HepG2 (cell line): ENCODE measurements at regions not wholly inside any gene's neighbourhood (a gene's known extent, or its start where the extent isn't known, plus 50 kb on each side); places are given as distances from the start of the nearest gene placed in this dataset.

Experiments used
- ATAC-seq: fragments of 200-7000 bp; cut with Tn5 transposase; 3 replicates; pipeline ENCODE4 v1.9.1; 2020; ENCODE audit warnings: mild to moderate bottlenecking, moderate library complexity
- BruUV-seq: library from RNA; stranded (reverse); fragments of 400-500 nt; replicated peaks from 2 replicates; lab custom pipeline; 2021; lab: Mats Ljungman, UMichigan
- CTCF ChIA-PET: fragments of 300-600 bp; formaldehyde crosslinking; extraction: SDS; loops from one replicate; lab custom pipeline; 2021; ENCODE audit warnings: low total read pairs, inconsistent platforms, low intra/inter-chr PET ratio; lab: Yijun Ruan, JAX
- POLR2A ChIA-PET: fragments of 350-600 bp; sonication (Branson Sonifier 250); formaldehyde crosslinking; loops from one replicate; lab custom pipeline; 2020; ENCODE audit warnings: antibody characterized with exemption, inconsistent platforms; lab: Yijun Ruan, JAX
- DNase-seq: peaks from one replicate; pipeline ENCODE4 v3.0.0-alpha.2; 2015; ENCODE audit warnings: low spot score
- FAIRE-seq: peaks from 3 replicates; lab custom pipeline; 2011; peaks lifted over from hg19 to GRCh38; lab: Jason Lieb, UNC
- H2AFZ ChIP-seq: one replicate; pipeline ENCODE4 v1.6.1; 2011; ENCODE audit warnings: low read length, inconsistent platforms
- H3K27ac ChIP-seq: fragments of 300-600 bp; 3 replicates; pipeline ENCODE4 v1.8.0; 2011; ENCODE audit warnings: mixed run types, mild to moderate bottlenecking, mixed read lengths, low read length, inconsistent platforms; ENCODE audit not compliant: insufficient read depth; ENCODE audit errors: extremely low read length
- H3K27me3 ChIP-seq, 2 experiments: fragments of 200-600 bp in 1 of 2; 2 replicates in 1 of 2; 3 replicates in 1 of 2; pipeline versions ENCODE4 v1.6.0 to v1.8.0; 2011; ENCODE audit warnings: low read length in 2 of 2, mild to moderate bottlenecking in 2 of 2, moderate library complexity in 2 of 2, inconsistent platforms in 1 of 2; ENCODE audit not compliant: insufficient read depth in 2 of 2, control insufficient read depth in 1 of 2
- H3K36me3 ChIP-seq, 2 experiments: fragments of 200-600 bp in 1 of 2; replicated peaks in 1 of 2; 2 replicates in 1 of 2; 3 replicates in 1 of 2; pipeline versions ENCODE4 v1.5.1 to v1.8.0; 2011; ENCODE audit warnings: low read length in 2 of 2, inconsistent platforms in 1 of 2; ENCODE audit not compliant: insufficient read depth in 2 of 2, control insufficient read depth in 1 of 2
- H3K4me1 ChIP-seq: 2 replicates; pipeline ENCODE4 v1.5.1; 2012; ENCODE audit warnings: low read length, inconsistent platforms; ENCODE audit not compliant: insufficient read depth
- H3K4me2 ChIP-seq: 2 replicates; pipeline ENCODE4 v1.6.0; 2011; ENCODE audit warnings: low read depth, low read length, inconsistent platforms
- H3K4me3 ChIP-seq, 3 experiments: fragments of 200-600 bp in 1 of 3; sonication (generic), shearing (Covaris generic) in 1 of 3; replicated peaks in 1 of 3; 2 replicates each; pipeline ENCODE4 v1.5.1; 2011 to 2016; ENCODE audit warnings: low read length in 3 of 3, inconsistent platforms in 2 of 3, low read depth in 2 of 3, mild to moderate bottlenecking in 2 of 3, control low read depth in 1 of 3, mixed read lengths in 1 of 3; ENCODE audit not compliant: insufficient read depth in 1 of 3
- H3K79me2 ChIP-seq: one replicate; pipeline ENCODE4 v1.6.1; 2011; ENCODE audit warnings: low read length, inconsistent platforms; ENCODE audit not compliant: insufficient read depth
- H3K9ac ChIP-seq: 2 replicates; pipeline ENCODE4 v1.6.0; 2011; ENCODE audit warnings: mild to moderate bottlenecking, low read depth, low read length, inconsistent platforms; ENCODE audit not compliant: insufficient read depth
- H3K9me3 ChIP-seq: 2 replicates; pipeline ENCODE4 v1.5.1; 2012; ENCODE audit warnings: mild to moderate bottlenecking, low read length
- H4K20me1 ChIP-seq: 2 replicates; pipeline ENCODE4 v1.6.0; 2011; ENCODE audit warnings: inconsistent platforms, mild to moderate bottlenecking, low read length, moderate library complexity; ENCODE audit not compliant: insufficient read depth
- ELF3 ChIP-seq: IDR thresholded peaks from 2 replicates; pipeline ENCODE4 v1.6.1; 2016; ENCODE audit warnings: missing genetic modification reagents, missing compliant biosample characterization
- HOXA9 ChIP-seq: sonication (generic); formaldehyde crosslinking; IDR thresholded peaks from 2 replicates; pipeline ENCODE4 v1.8.1; 2022; ENCODE audit warnings: missing genetic modification reagents, mild to moderate bottlenecking, moderate library complexity, borderline replicate concordance
- MED13 ChIP-seq: sonication (generic); formaldehyde crosslinking; IDR thresholded peaks from 2 replicates; pipeline ENCODE4 v1.5.0; 2020; ENCODE audit warnings: missing genetic modification reagents
- MEF2D ChIP-seq: sonication (generic); formaldehyde crosslinking; IDR thresholded peaks from 2 replicates; pipeline ENCODE4 v1.5.1; 2020; ENCODE audit warnings: mild to moderate bottlenecking, missing genetic modification reagents
- RELA ChIP-seq: sonication (generic); formaldehyde crosslinking; IDR thresholded peaks from 2 replicates; pipeline ENCODE4 v1.4.0; 2020; ENCODE audit warnings: missing genetic modification reagents
- RFXAP ChIP-seq: sonication (generic); formaldehyde crosslinking; IDR thresholded peaks from 2 replicates; pipeline ENCODE4 v1.4.0; 2020; ENCODE audit warnings: missing genetic modification reagents, borderline replicate concordance
- SIN3B ChIP-seq: fragments of 150-350 bp; IDR thresholded peaks from 2 replicates; pipeline ENCODE4 v1.6.1; 2014; ENCODE audit warnings: low read length
- TAF15 ChIP-seq: fragments of 200-400 bp; formaldehyde crosslinking; IDR thresholded peaks from one replicate; pipeline ENCODE4 v1.6.1; 2018; ENCODE audit warnings: mild to moderate bottlenecking, low read depth, low read length; ENCODE audit not compliant: poor library complexity, severe bottlenecking
- ZFY ChIP-seq: sonication (generic); formaldehyde crosslinking; IDR thresholded peaks from 2 replicates; pipeline ENCODE4 v1.4.0; 2020; ENCODE audit warnings: missing genetic modification reagents
- ZNF160 ChIP-seq: sonication (generic); formaldehyde crosslinking; IDR thresholded peaks from 2 replicates; pipeline ENCODE4 v1.8.0; 2022; ENCODE audit warnings: mild to moderate bottlenecking, inconsistent platforms, missing genetic modification reagents
- ZNF331 ChIP-seq: sonication (generic); formaldehyde crosslinking; IDR thresholded peaks from 2 replicates; pipeline ENCODE4 v1.4.0; 2020; ENCODE audit warnings: missing genetic modification reagents
- ZNF441 ChIP-seq: sonication (generic); formaldehyde crosslinking; IDR thresholded peaks from 2 replicates; pipeline ENCODE4 v1.7.0; 2021; ENCODE audit warnings: missing genetic modification reagents, borderline replicate concordance
- ZNF460 ChIP-seq: sonication (generic); formaldehyde crosslinking; IDR thresholded peaks from 2 replicates; pipeline ENCODE4 v1.5.1; 2020; ENCODE audit warnings: missing genetic modification reagents, mild to moderate bottlenecking, borderline replicate concordance
- ZNF569 ChIP-seq: sonication (generic); formaldehyde crosslinking; IDR thresholded peaks from 2 replicates; pipeline ENCODE4 v1.5.0; 2020; ENCODE audit warnings: mild to moderate bottlenecking, missing genetic modification reagents, moderate library complexity, borderline replicate concordance
- ZNF674 ChIP-seq: sonication (generic); formaldehyde crosslinking; IDR thresholded peaks from 2 replicates; pipeline ENCODE4 v1.5.0; 2020; ENCODE audit warnings: low read depth, mild to moderate bottlenecking, missing genetic modification reagents
- ZNF7 ChIP-seq: IDR thresholded peaks from 2 replicates; pipeline ENCODE4 v1.6.1; 2016; ENCODE audit warnings: missing biosample characterization, missing genetic modification reagents
- ZNF703 ChIP-seq: sonication (generic); formaldehyde crosslinking; IDR thresholded peaks from 2 replicates; pipeline ENCODE4 v1.5.1; 2020; ENCODE audit warnings: missing genetic modification reagents, mild to moderate bottlenecking, moderate library complexity, borderline replicate concordance
- ZNF850 ChIP-seq: sonication (generic); formaldehyde crosslinking; conservative IDR thresholded peaks from 2 replicates; pipeline ENCODE4 v1.9.0; 2021; ENCODE audit warnings: mild to moderate bottlenecking, missing genetic modification reagents
- WGBS: methylation state at CpG from one replicate; pipeline ENCODE4 v1.1.6; 2017; ENCODE audit warnings: low lambda C conversion rate; 5-methylcytosine and 5-hydroxymethylcytosine counted together
- in situ Hi-C: cut with HindIII; loops from 2 replicates; pipeline ENCODE4 v1.10.0; 2017; ENCODE audit warnings: low pct_unique_long_range_greater_than_20kb; ENCODE audit not compliant: extremely low pct_ligation_motif_present
- intact Hi-C: fragments of 100-400 bp; cut with micrococcal nuclease; formaldehyde crosslinking; loops from one replicate; pipeline ENCODE4 v1.10.0; 2022; ENCODE audit not compliant: unreplicated experiment
- TF ChIP-seq, protein P1 (sequence below): sonication (generic); formaldehyde crosslinking; IDR thresholded peaks from 2 replicates; pipeline ENCODE4 v1.8.0; 2022; ENCODE audit warnings: low read depth, missing genetic modification reagents
- TF ChIP-seq, protein P2 (sequence below): sonication (generic); formaldehyde crosslinking; IDR thresholded peaks from 2 replicates; pipeline ENCODE4 v1.8.1; 2023; ENCODE audit warnings: mild to moderate bottlenecking, missing genetic modification reagents, borderline replicate concordance
- TF ChIP-seq, protein P3 (sequence below): sonication (generic); IDR thresholded peaks from 2 replicates; pipeline ENCODE4 v1.6.1; 2016; ENCODE audit warnings: low read depth, borderline replicate concordance

DNA sequence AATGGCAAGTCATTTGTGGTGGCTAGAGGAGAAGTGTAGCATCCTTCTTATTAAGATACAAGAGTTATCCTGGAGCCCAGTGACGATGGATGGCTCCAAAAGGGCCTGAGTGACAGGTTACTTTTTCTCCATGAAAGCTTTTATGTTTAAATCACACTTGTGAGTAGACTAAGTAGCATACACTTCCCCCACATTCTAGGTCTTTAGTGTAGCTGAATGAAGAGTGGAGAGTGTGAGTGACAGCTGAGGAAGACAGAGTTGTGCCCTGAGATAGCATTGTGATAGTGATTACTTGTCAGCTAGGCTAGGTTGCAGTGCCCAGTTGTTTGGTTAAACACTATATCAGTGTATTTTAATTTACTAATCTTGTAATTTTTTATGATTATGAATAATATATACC lies 337.8 kb downstream of the TENT4A start:
- H3K27me3 ChIP-seq = 0 out of 5 replicates have a peak, but pooled peaks cover 0 to 3% of the 10 kb centered on the region in 2 experiments
- BruUV-seq = no TSS peak
- H4K20me1 ChIP-seq = no peaks in the 10 kb centered on the region
- no peaks in the 10 kb centered on the region for H3K36me3 ChIP-seq
- ChIA-PET CTCF (no interaction called here), POLR2A (no interaction called here)
- FAIRE-seq = no peak
- no peaks in the 10 kb centered on the region for H3K4me1 ChIP-seq
- no peak for ATAC-seq
- H3K27ac ChIP-seq = no peak overlapping the region
- WGBS = 0% methylated on average over 1 of the region's 1 CpG
- H2AFZ ChIP-seq = no peak overlapping the region
- no peak overlapping the region for H3K9ac ChIP-seq
- no peak for DNase-seq
- intact Hi-C loops = no loop called here
- H3K79me2 ChIP-seq = no peaks in the 10 kb centered on the region
- H3K9me3 ChIP-seq = no peaks in the 10 kb centered on the region
- H3K4me3 ChIP-seq = no peak overlapping the region
- H3K4me2 ChIP-seq = no peak overlapping the region
- TF ChIP-seq ZNF460 (CRISPR knock-in tag) (no peak), MED13 (CRISPR knock-in tag) (no peak), MEF2D (CRISPR knock-in tag) (no peak), ZNF850 (CRISPR knock-in tag) (no peak), ZNF441 (CRISPR knock-in tag) (no peak), ELF3 (CRISPR knock-in tag) (no peak), ZFY (CRISPR knock-in tag) (no peak), TAF15 (no peak)
- TF ChIP-seq, protein P1, sequence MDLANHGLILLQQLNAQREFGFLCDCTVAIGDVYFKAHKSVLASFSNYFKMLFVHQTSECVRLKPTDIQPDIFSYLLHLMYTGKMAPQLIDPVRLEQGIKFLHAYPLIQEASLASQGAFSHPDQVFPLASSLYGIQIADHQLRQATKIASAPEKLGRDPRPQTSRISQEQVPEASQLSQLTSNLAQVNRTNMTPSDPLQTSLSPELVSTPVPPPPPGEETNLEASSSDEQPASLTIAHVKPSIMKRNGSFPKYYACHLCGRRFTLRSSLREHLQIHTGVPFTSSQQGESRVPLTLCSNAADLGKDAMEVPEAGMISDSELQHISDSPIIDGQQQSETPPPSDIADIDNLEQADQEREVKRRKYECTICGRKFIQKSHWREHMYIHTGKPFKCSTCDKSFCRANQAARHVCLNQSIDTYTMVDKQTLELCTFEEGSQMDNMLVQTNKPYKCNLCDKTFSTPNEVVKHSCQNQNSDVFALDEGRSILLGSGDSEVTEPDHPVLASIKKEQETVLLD = no peak
- in situ Hi-C loops = no loop called here

DNA sequence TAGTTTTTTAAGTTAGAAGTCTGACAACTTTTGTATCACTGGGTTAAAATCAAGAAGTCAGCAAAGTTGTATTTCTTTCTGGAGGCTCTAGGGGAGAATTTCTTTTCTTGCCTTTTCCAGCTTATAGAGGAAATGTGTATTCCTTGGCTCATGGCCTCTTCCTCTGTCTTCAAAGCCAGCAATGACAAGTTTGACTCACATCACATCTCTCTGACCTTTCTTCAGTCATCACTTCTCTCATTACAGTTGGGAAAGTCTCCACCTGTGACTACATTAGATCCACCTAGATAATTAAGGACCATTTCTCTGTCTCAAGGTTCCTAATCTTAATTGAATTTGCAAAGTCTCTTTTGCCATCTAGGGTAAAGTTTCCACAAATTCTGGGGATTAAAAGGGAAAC lies 339.9 kb downstream of the TENT4A start:
- Histone ChIP-seq H3K27ac (no peak overlapping the region), H4K20me1 (no peaks in the 10 kb centered on the region), H3K9ac (no peak overlapping the region), H3K36me3 (no peaks in the 10 kb centered on the region), H2AFZ (no peak overlapping the region), H3K4me3 (no peak overlapping the region), H3K4me2 (no peak overlapping the region), H3K27me3 (0 out of 5 replicates have a peak, but pooled peaks cover 0 to 3% of the 10 kb centered on the region in 2 experiments), H3K9me3 (no peaks in the 10 kb centered on the region), H3K79me2 (no peaks in the 10 kb centered on the region), H3K4me1 (no peaks in the 10 kb centered on the region)
- ChIA-PET POLR2A (no interaction called here), CTCF (no interaction called here)
- no TSS peak for BruUV-seq
- ATAC-seq (no peak), DNase-seq (no peak), FAIRE-seq (no peak)
- intact Hi-C loops = no loop called here
- in situ Hi-C loops = no loop called here
- TF ChIP-seq ZNF569 = no peak
- TF ChIP-seq ZNF674 = no peak
- no peak for TF ChIP-seq ZNF331 (CRISPR knock-in tag)
- TF ChIP-seq ZNF160 (CRISPR knock-in tag) = no peak
- no peak for TF ChIP-seq SIN3B
- TF ChIP-seq ZNF703 = no peak
- TF ChIP-seq, protein P2, sequence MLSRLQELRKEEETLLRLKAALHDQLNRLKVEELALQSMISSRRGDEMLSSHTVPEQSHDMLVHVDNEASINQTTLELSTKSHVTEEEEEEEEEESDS = no peak
- TF ChIP-seq HOXA9 = no peak
- TF ChIP-seq RELA (CRISPR knock-in tag) = no peak
- no peak for TF ChIP-seq ZNF7 (CRISPR knock-in tag)
- no peak for TF ChIP-seq RFXAP (CRISPR knock-in tag)
- TF ChIP-seq, protein P3, sequence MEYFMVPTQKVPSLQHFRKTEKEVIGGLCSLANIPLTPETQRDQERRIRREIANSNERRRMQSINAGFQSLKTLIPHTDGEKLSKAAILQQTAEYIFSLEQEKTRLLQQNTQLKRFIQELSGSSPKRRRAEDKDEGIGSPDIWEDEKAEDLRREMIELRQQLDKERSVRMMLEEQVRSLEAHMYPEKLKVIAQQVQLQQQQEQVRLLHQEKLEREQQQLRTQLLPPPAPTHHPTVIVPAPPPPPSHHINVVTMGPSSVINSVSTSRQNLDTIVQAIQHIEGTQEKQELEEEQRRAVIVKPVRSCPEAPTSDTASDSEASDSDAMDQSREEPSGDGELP = no peak
